ENCODE measurements at regions not wholly inside any gene's neighbourhood (a gene's known extent, or its start where the extent isn't known, plus 50 kb on each side); places are given as distances from the start of the nearest gene placed in this dataset.
A peak's percentile ranks its signal among the peaks of the same experiment; 100 is the strongest.

- H3K27me3 Mint-ChIP-seq (ENCODE audit: low read depth) = no peaks in the 10 kb centered on the region
- no peak for DNase-seq (ENCODE audit: low spot score)
- H3K9me3 Mint-ChIP-seq (ENCODE audit: low read depth) = no peaks in the 10 kb centered on the region
- H3K4me3 Mint-ChIP-seq (ENCODE audit: unreplicated experiment) = no peak overlapping the region
- no peak overlapping the region for H3K27ac Mint-ChIP-seq (ENCODE audit: unreplicated experiment)
- TF ChIP-seq, protein P1, sequence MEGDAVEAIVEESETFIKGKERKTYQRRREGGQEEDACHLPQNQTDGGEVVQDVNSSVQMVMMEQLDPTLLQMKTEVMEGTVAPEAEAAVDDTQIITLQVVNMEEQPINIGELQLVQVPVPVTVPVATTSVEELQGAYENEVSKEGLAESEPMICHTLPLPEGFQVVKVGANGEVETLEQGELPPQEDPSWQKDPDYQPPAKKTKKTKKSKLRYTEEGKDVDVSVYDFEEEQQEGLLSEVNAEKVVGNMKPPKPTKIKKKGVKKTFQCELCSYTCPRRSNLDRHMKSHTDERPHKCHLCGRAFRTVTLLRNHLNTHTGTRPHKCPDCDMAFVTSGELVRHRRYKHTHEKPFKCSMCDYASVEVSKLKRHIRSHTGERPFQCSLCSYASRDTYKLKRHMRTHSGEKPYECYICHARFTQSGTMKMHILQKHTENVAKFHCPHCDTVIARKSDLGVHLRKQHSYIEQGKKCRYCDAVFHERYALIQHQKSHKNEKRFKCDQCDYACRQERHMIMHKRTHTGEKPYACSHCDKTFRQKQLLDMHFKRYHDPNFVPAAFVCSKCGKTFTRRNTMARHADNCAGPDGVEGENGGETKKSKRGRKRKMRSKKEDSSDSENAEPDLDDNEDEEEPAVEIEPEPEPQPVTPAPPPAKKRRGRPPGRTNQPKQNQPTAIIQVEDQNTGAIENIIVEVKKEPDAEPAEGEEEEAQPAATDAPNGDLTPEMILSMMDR (IDR thresholded peaks at IDR 0.05) = no peak
- H3K4me1 Mint-ChIP-seq (ENCODE audit: low read depth) = no peaks in the 10 kb centered on the region
- no peaks in the 10 kb centered on the region for H3K36me3 Mint-ChIP-seq (ENCODE audit: low read depth)
Measured at GRCh38 chr3:147672035-147672434, 262.9 kb downstream of the ZIC1 start.

GRCh38 chr3:147672436-147672835, 263.3 kb downstream of the ZIC1 start:
- no peak overlapping the region for H3K27ac Mint-ChIP-seq (ENCODE audit: unreplicated experiment)
- H3K27me3 Mint-ChIP-seq (ENCODE audit: low read depth) = no peaks in the 10 kb centered on the region
- TF ChIP-seq, protein P1 (IDR thresholded peaks at IDR 0.05) = no peak
- H3K4me3 Mint-ChIP-seq (ENCODE audit: unreplicated experiment) = no peak overlapping the region
- no peaks in the 10 kb centered on the region for H3K4me1 Mint-ChIP-seq (ENCODE audit: low read depth)
- DNase-seq (ENCODE audit: low spot score) = no peak
- H3K36me3 Mint-ChIP-seq (ENCODE audit: low read depth) = no peaks in the 10 kb centered on the region
- H3K9me3 Mint-ChIP-seq (ENCODE audit: low read depth) = no peaks in the 10 kb centered on the region

DNA sequence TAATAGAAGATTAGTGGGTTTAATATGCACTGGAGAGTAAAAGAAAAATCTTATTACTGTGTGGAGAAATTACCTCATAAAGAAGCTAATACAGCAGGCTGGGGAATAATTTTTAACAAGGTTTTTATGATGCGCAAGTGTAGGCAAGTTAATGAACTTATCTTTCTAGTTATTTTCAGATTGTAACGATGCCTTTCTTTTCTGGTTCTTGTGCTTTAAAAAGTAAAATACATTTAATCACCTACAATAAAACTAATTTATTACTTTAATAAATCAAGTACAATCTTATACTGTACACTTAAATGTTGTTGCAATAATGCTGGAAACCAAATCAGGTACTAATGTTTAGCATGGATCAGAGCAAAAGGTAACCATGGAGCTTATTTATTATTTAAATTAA, 266.6 kb downstream of the ZIC1 start:
- Mint-ChIP-seq H3K4me3 (ENCODE audit: unreplicated experiment) (no peak overlapping the region), H3K36me3 (ENCODE audit: low read depth) (no peaks in the 10 kb centered on the region), H3K9me3 (ENCODE audit: low read depth) (no peaks in the 10 kb centered on the region), H3K27ac (ENCODE audit: unreplicated experiment) (no peak overlapping the region), H3K4me1 (ENCODE audit: low read depth) (no peaks in the 10 kb centered on the region), H3K27me3 (ENCODE audit: low read depth) (no peaks in the 10 kb centered on the region)
- DNase-seq (ENCODE audit: low spot score) = no peak
- TF ChIP-seq, protein P1 (IDR thresholded peaks at IDR 0.05) = no peak

DNA sequence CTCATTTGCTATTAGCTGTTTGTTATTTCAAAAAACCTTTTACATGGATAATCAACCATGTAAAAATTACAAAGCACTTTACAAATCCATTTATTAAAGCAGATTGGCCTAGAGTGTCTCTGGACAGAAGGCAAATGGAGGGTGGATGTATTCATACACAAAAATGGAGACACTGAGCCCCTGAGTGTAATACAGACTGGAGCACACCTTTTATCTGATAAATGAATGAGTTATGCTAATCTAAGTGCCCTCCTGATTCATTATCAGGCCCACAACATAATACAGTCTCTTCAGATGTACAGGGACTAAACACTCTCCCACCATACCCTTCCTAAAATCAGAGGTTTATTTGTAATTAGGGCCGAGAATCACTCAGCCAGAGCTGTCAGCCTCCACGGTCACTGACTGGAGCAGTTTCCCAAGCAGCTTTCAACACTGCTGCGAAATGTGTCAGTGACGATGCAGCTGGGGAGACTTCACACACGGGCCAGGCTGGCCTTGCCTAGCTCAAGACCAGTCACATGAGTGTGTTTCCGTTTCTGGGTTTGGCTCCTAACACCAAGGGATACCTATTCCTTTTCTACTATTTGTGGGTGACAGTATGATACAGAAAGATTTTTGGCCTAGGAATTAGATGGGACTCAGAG, 271.8 kb downstream of the ZIC1 start:
- Mint-ChIP-seq H3K4me1 (ENCODE audit: low read depth) (peaks cover 14% of the 10 kb centered on the region), H3K27me3 (ENCODE audit: low read depth) (no peaks in the 10 kb centered on the region), H3K9me3 (ENCODE audit: low read depth) (peaks cover 3% of the 10 kb centered on the region), H3K4me3 (ENCODE audit: unreplicated experiment) (no peak overlapping the region), H3K36me3 (ENCODE audit: low read depth) (peaks cover 3% of the 10 kb centered on the region), H3K27ac (ENCODE audit: unreplicated experiment) (peak overlapping the region; percentile 75)
- DNase-seq (ENCODE audit: low spot score) = no peak
- TF ChIP-seq, protein P1 (IDR thresholded peaks at IDR 0.05) = no peak

- Mint-ChIP-seq H3K4me3 (ENCODE audit: unreplicated experiment) (no peak overlapping the region), H3K27ac (ENCODE audit: unreplicated experiment) (no peak overlapping the region), H3K4me1 (ENCODE audit: low read depth) (no peaks in the 10 kb centered on the region), H3K9me3 (ENCODE audit: low read depth) (peaks cover 3% of the 10 kb centered on the region), H3K27me3 (ENCODE audit: low read depth) (no peaks in the 10 kb centered on the region), H3K36me3 (ENCODE audit: low read depth) (no peaks in the 10 kb centered on the region)
- DNase-seq (ENCODE audit: low spot score) = no peak
- TF ChIP-seq, protein P1 (IDR thresholded peaks at IDR 0.05) = no peak
Measured at GRCh38 chr3:147688868-147689267, 279.7 kb downstream of the ZIC1 start.

Data from chondrocyte (in vitro differentiated cells).